ENCODE measurements at regions not wholly inside any gene's neighbourhood (a gene's known extent, or its start where the extent isn't known, plus 50 kb on each side); places are given as distances from the start of the nearest gene placed in this dataset.

DNA sequence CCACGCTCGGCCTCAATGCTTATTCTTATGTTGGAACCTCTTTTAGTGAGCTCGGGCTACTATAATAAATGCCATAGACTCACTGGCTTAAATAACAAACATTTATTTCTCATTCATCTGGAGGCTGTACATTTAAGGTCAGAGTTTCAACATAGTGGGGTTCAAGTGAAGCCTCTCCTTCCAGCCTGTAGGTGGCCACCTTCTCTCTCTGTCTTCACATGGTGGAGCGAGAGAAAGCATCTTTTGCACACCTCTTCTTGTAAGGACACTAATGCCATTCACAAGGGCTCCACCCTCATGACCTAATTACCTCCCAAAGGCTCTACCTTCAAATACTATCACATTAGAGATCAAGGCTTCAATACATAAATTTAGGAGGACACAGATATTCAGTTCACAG, 520.3 kb upstream of the EPHA6 start:
- ATAC-seq (ENCODE audit: low FRiP score): no peak
- TF ChIP-seq, protein P1, sequence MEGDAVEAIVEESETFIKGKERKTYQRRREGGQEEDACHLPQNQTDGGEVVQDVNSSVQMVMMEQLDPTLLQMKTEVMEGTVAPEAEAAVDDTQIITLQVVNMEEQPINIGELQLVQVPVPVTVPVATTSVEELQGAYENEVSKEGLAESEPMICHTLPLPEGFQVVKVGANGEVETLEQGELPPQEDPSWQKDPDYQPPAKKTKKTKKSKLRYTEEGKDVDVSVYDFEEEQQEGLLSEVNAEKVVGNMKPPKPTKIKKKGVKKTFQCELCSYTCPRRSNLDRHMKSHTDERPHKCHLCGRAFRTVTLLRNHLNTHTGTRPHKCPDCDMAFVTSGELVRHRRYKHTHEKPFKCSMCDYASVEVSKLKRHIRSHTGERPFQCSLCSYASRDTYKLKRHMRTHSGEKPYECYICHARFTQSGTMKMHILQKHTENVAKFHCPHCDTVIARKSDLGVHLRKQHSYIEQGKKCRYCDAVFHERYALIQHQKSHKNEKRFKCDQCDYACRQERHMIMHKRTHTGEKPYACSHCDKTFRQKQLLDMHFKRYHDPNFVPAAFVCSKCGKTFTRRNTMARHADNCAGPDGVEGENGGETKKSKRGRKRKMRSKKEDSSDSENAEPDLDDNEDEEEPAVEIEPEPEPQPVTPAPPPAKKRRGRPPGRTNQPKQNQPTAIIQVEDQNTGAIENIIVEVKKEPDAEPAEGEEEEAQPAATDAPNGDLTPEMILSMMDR (IDR thresholded peaks at IDR 0.05): no peak
- DNase-seq (ENCODE audit: low spot score): no peak

DNA sequence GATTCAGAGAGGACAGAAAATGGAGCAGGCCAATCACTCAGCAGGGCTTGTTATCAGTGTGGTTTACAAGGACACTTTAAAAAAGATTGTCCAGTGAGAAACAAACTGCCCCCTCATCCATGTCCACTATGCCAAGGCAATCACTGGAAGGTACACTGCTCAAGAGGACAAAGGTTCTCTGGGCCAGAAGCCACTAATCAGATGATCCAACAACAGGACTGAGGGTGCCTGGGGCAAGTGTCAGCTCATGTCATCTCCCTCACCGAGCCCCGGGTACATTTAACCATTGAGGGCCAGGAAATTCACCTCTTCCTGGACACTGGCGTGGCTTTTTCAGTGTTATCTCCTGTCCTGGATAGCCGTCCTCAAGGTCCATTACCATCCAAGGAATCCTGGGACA, 513.7 kb upstream of the EPHA6 start:
- TF ChIP-seq, protein P1 (IDR thresholded peaks at IDR 0.05): no peak
- ATAC-seq (ENCODE audit: low FRiP score): no peak
- no peak for DNase-seq (ENCODE audit: low spot score)

DNA sequence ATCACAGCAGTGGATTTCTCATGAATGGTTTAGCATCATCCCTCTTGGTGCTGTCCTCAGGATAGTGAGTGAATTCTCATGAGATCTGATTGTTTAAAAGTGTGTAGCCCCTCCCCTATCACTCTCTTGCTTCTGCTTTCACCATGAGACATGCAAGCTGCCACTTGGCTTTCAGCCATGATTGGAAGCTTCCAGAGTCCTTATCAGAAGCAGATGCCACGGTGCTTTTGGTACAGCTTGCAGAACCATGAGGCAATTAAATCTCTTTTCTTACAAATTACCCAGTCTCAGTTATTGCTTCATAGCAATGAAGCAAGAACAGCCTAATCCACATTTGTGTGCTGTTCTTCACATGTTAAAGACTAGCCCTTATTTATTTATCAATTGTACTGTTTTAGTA, 495.2 kb upstream of the EPHA6 start:
- ATAC-seq (ENCODE audit: low FRiP score) (no peak), DNase-seq (ENCODE audit: low spot score) (no peak)
- TF ChIP-seq, protein P1 (IDR thresholded peaks at IDR 0.05): no peak

DNA sequence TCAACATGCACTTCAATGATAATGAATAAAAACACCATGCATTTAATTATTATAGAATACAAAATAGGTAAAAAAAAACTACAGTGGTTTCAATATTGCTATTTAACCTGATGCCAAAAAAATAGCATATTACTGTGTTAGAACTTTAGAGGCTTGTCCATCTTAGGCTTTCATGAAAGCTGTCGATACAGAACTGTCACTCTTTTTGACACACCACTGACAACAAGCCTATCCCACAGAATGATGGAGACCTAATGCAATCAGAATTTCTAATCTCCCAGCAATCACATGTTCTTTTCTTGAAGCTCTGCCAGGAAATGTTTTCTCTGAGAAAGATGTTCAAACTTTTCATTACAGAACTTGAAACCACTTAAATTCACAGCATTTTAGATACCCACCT, 490.3 kb upstream of the EPHA6 start:
- DNase-seq (ENCODE audit: low spot score): no peak
- TF ChIP-seq, protein P1 (IDR thresholded peaks at IDR 0.05): no peak
- no peak for ATAC-seq (ENCODE audit: low FRiP score)

DNA sequence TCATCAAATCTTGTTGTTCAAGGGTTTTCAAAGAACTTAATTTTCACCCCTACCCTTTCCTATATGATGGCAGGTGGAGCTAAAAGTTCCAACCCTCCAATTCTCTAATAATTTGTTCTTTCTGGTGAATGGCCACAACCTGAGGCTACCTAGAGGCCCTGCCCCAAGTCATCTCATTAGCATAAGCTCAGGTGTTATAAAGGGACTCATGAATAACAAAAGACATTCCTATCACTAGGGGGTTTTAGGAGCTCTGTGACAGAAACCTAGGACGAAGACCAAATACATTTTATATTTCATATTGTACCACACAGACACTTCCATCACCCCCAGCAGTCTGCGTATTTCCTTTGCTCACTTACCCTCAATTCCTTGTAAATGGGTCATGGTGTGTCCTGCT, 483.6 kb upstream of the EPHA6 start:
- ATAC-seq (ENCODE audit: low FRiP score) (no peak), DNase-seq (ENCODE audit: low spot score) (no peak)
- TF ChIP-seq, protein P1 (IDR thresholded peaks at IDR 0.05): no peak

- DNase-seq (ENCODE audit: low spot score) (no peak), ATAC-seq (ENCODE audit: low FRiP score) (no peak)
- TF ChIP-seq, protein P1 (IDR thresholded peaks at IDR 0.05): no peak
Measured at GRCh38 chr3:96331341-96331740, 483.1 kb upstream of the EPHA6 start.

DNA sequence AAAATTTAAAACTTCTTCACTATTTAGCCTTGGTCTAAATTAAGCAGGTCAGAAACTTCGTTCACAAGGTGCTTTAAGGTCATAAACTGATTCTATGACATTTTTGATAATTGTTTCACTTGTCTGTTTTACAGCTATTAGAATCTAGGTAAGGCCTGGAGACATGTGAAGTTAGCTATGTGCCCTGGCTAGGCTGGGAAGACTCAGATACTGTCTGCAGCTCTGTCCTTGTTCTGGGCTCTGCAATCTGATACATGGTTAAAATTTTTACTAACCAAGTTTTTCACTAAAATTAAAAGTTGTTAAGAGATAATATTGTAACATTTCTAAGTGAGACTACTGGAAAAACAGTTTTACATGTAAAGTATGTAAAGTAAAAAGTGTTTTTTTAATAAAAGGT, 479.6 kb upstream of the EPHA6 start:
- TF ChIP-seq, protein P1 (IDR thresholded peaks at IDR 0.05): no peak
- no peak for ATAC-seq (ENCODE audit: low FRiP score)
- DNase-seq (ENCODE audit: low spot score): no peak
